IPS DF 6.9 (cell line): ENCODE measurements at regions not wholly inside any gene's neighbourhood (a gene's known extent, or its start where the extent isn't known, plus 50 kb on each side); places are given as distances from the start of the nearest gene placed in this dataset.
A peak's percentile ranks its signal among the peaks of the same experiment; 100 is the strongest.

Experiments used
- DNase-seq: peaks from one replicate; pipeline ENCODE4 v3.0.0-alpha.2; 2013; ENCODE audit warnings: low read depth, low spot score
- H3K27ac ChIP-seq: one replicate; pipeline ENCODE4 v1.5.1; 2013; ENCODE audit warnings: low read length, control low read depth
- H3K27me3 ChIP-seq: 2 replicates; pipeline ENCODE4 v1.6.1; 2013; ENCODE audit warnings: mild to moderate bottlenecking, low read length; ENCODE audit not compliant: control insufficient read depth, insufficient read depth
- H3K36me3 ChIP-seq: 2 replicates; pipeline ENCODE4 v1.6.1; 2013; ENCODE audit warnings: low read length; ENCODE audit not compliant: control insufficient read depth, insufficient read depth
- H3K4me1 ChIP-seq: 2 replicates; pipeline ENCODE4 v1.6.1; 2013; ENCODE audit warnings: low read length; ENCODE audit not compliant: control insufficient read depth, insufficient read depth
- H3K4me3 ChIP-seq: 2 replicates; pipeline ENCODE4 v1.5.1; 2013; ENCODE audit warnings: mild to moderate bottlenecking, low read length
- H3K9me3 ChIP-seq: 2 replicates; pipeline ENCODE4 v1.6.1; 2013; ENCODE audit warnings: low read length, inconsistent platforms; ENCODE audit not compliant: control insufficient read depth, insufficient read depth
- WGBS: extraction: QIAGEN DNeasy Blood & Tissue Kit; methylation state at CpG from one replicate; pipeline ENCODE4 v1.1.7; 2013; ENCODE audit warnings: mixed read lengths, missing lambda C conversion rate; ENCODE audit not compliant: insufficient read length, insufficient coverage; 5-methylcytosine and 5-hydroxymethylcytosine counted together

GRCh38 chr7:133132906-133133305, 51.0 kb upstream of the CHCHD3 start:
- no peaks in the 10 kb centered on the region for H3K36me3 ChIP-seq
- no peak overlapping the region for H3K4me3 ChIP-seq
- WGBS, result 100% methylated on average over 1 of the region's 4 CpGs
- H3K4me1 ChIP-seq, result no peaks in the 10 kb centered on the region
- H3K27ac ChIP-seq, result no peak overlapping the region
- H3K9me3 ChIP-seq, result no peaks in the 10 kb centered on the region
- no peak for DNase-seq
- no peaks in the 10 kb centered on the region for H3K27me3 ChIP-seq

GRCh38 chr7:133134810-133135209, 52.9 kb upstream of the CHCHD3 start:
- Histone ChIP-seq H3K27me3 (no peaks in the 10 kb centered on the region), H3K4me1 (no peaks in the 10 kb centered on the region), H3K4me3 (no peak overlapping the region), H3K27ac (no peak overlapping the region), H3K9me3 (no peaks in the 10 kb centered on the region), H3K36me3 (no peaks in the 10 kb centered on the region)
- DNase-seq, result no peak

- Histone ChIP-seq H3K27me3 (no peaks in the 10 kb centered on the region), H3K36me3 (no peaks in the 10 kb centered on the region), H3K4me1 (no peaks in the 10 kb centered on the region), H3K9me3 (no peaks in the 10 kb centered on the region), H3K27ac (no peak overlapping the region), H3K4me3 (no peak overlapping the region)
- no peak for DNase-seq
- WGBS, result no CpG with 5 or more reads among the region's 1 CpG
Measured at GRCh38 chr7:133135451-133135850, 53.6 kb upstream of the CHCHD3 start.

GRCh38 chr7:133139350-133139749, 57.5 kb upstream of the CHCHD3 start:
- Histone ChIP-seq H3K27ac (no peak overlapping the region), H3K4me3 (no peak overlapping the region), H3K27me3 (no peaks in the 10 kb centered on the region), H3K36me3 (no peaks in the 10 kb centered on the region), H3K9me3 (no peaks in the 10 kb centered on the region), H3K4me1 (no peaks in the 10 kb centered on the region)
- DNase-seq, result peak; percentile 63
- WGBS, result no CpG with 5 or more reads among the region's 4 CpGs

GRCh38 chr7:133139801-133140200, 57.9 kb upstream of the CHCHD3 start:
- H3K9me3 ChIP-seq, result no peaks in the 10 kb centered on the region
- no peak overlapping the region for H3K4me3 ChIP-seq
- no peaks in the 10 kb centered on the region for H3K36me3 ChIP-seq

GRCh38 chr7:133140994-133141595, 59.2 kb upstream of the CHCHD3 start:
- H3K9me3 ChIP-seq, result no peaks in the 10 kb centered on the region
- H3K4me1 ChIP-seq, result no peaks in the 10 kb centered on the region
- H3K4me3 ChIP-seq, result no peak overlapping the region
- DNase-seq, result no peak
- H3K27ac ChIP-seq, result no peak overlapping the region
- no peaks in the 10 kb centered on the region for H3K27me3 ChIP-seq
- no peaks in the 10 kb centered on the region for H3K36me3 ChIP-seq
- no CpG with 5 or more reads among the region's 8 CpGs for WGBS

More at GRCh38 chr7:133139801-133140200, 57.9 kb upstream of the CHCHD3 start:
- Histone ChIP-seq H3K27me3 (no peaks in the 10 kb centered on the region), H3K4me1 (no peaks in the 10 kb centered on the region), H3K27ac (no peak overlapping the region)
- WGBS, result no CpG with 5 or more reads among the region's 4 CpGs
- DNase-seq, result no peak

- Histone ChIP-seq H3K27me3 (no peaks in the 10 kb centered on the region), H3K4me3 (no peak overlapping the region)
- WGBS, result no CpG with 5 or more reads among the region's 3 CpGs
Measured at GRCh38 chr7:133150760-133151159, 68.9 kb upstream of the CHCHD3 start.

GRCh38 chr7:133152875-133153274, 71.0 kb upstream of the CHCHD3 start:
- no CpG with 5 or more reads among the region's 1 CpG for WGBS
- Histone ChIP-seq H3K36me3 (no peaks in the 10 kb centered on the region), H3K27me3 (no peaks in the 10 kb centered on the region), H3K4me1 (no peaks in the 10 kb centered on the region), H3K9me3 (no peaks in the 10 kb centered on the region), H3K27ac (no peak overlapping the region), H3K4me3 (no peak overlapping the region)
- DNase-seq, result no peak

More at GRCh38 chr7:133150760-133151159, 68.9 kb upstream of the CHCHD3 start:
- Histone ChIP-seq H3K9me3 (no peaks in the 10 kb centered on the region), H3K4me1 (no peaks in the 10 kb centered on the region), H3K36me3 (no peaks in the 10 kb centered on the region), H3K27ac (no peak overlapping the region)
- no peak for DNase-seq

- Histone ChIP-seq H3K4me1 (no peaks in the 10 kb centered on the region), H3K27ac (no peak overlapping the region), H3K9me3 (no peaks in the 10 kb centered on the region), H3K36me3 (no peaks in the 10 kb centered on the region), H3K4me3 (no peak overlapping the region), H3K27me3 (no peaks in the 10 kb centered on the region)
- no peak for DNase-seq
- no CpG with 5 or more reads among the region's 4 CpGs for WGBS
Measured at GRCh38 chr7:133155146-133155545, 73.3 kb upstream of the CHCHD3 start.

GRCh38 chr7:133155642-133156041, 73.8 kb upstream of the CHCHD3 start:
- no peaks in the 10 kb centered on the region for H3K27me3 ChIP-seq
- no peaks in the 10 kb centered on the region for H3K4me1 ChIP-seq
- H3K9me3 ChIP-seq, result no peaks in the 10 kb centered on the region
- H3K36me3 ChIP-seq, result no peaks in the 10 kb centered on the region
- no peak overlapping the region for H3K27ac ChIP-seq
- no peak for DNase-seq
- no peak overlapping the region for H3K4me3 ChIP-seq
- WGBS, result no CpG with 5 or more reads among the region's 1 CpG

- Histone ChIP-seq H3K27ac (no peak overlapping the region), H3K36me3 (no peaks in the 10 kb centered on the region), H3K27me3 (no peaks in the 10 kb centered on the region), H3K4me1 (no peaks in the 10 kb centered on the region), H3K9me3 (no peaks in the 10 kb centered on the region), H3K4me3 (no peak overlapping the region)
- DNase-seq, result no peak
- no CpG with 5 or more reads among the region's 1 CpG for WGBS
Measured at GRCh38 chr7:133157045-133157444, 75.2 kb upstream of the CHCHD3 start.
